ENCODE measurements at regions not wholly inside any gene's neighbourhood (a gene's known extent, or its start where the extent isn't known, plus 50 kb on each side); places are given as distances from the start of the nearest gene placed in this dataset.

GRCh38 chr9:102049586-102050246 is 311.3 kb upstream of the GRIN3A start:
- in situ Hi-C loops (cut with HindIII; ENCODE audit: low pct_unique_long_range_greater_than_20kb, low sequenced_read_pairs) (no loop called here), intact Hi-C loops (cut with micrococcal nuclease; ENCODE audit: unreplicated experiment) (no loop called here)
- DNase-seq (ENCODE audit: low read depth, low spot score) (no peak), ATAC-seq (no peak)
- no TSS peak for BruUV-seq (replicated peaks)
- Histone ChIP-seq H3K36me3 (ENCODE audit: control insufficient read depth, insufficient read depth, low read length) (no peaks in the 10 kb centered on the region), H3K27ac (ENCODE audit: low read length) (no peak overlapping the region), H3K9me3 (ENCODE audit: control insufficient read depth, insufficient read depth, low read depth, low read length) (no peaks in the 10 kb centered on the region; the same call in 1 of the 2 replicates), H3K27me3 (ENCODE audit: control insufficient read depth, insufficient read depth, low read length) (no peaks in the 10 kb centered on the region), H3K4me3 (ENCODE audit: low read depth in 2 of 2, low read length in 2 of 2) (no peak overlapping the region), H3K4me1 (ENCODE audit: control insufficient read depth, insufficient read depth, low read length) (no peaks in the 10 kb centered on the region)
- POLR2A ChIA-PET: no interaction called here
- TF ChIP-seq SIN3A (IDR thresholded peaks at IDR 0.05; ENCODE audit: borderline replicate concordance, insufficient read depth, low read depth, low read length) (no peak), REST (IDR thresholded peaks at IDR 0.05; ENCODE audit: insufficient read depth in 1 of 2, low read depth in 2 of 2, low read length in 1 of 2) (no peak), POLR2AphosphoS5 (IDR thresholded peaks at IDR 0.05; ENCODE audit: low read depth, low read length) (no peak), TCF7L2 (IDR thresholded peaks at IDR 0.05; ENCODE audit: low read depth, low read length) (no peak)
- TF ChIP-seq, protein P1, sequence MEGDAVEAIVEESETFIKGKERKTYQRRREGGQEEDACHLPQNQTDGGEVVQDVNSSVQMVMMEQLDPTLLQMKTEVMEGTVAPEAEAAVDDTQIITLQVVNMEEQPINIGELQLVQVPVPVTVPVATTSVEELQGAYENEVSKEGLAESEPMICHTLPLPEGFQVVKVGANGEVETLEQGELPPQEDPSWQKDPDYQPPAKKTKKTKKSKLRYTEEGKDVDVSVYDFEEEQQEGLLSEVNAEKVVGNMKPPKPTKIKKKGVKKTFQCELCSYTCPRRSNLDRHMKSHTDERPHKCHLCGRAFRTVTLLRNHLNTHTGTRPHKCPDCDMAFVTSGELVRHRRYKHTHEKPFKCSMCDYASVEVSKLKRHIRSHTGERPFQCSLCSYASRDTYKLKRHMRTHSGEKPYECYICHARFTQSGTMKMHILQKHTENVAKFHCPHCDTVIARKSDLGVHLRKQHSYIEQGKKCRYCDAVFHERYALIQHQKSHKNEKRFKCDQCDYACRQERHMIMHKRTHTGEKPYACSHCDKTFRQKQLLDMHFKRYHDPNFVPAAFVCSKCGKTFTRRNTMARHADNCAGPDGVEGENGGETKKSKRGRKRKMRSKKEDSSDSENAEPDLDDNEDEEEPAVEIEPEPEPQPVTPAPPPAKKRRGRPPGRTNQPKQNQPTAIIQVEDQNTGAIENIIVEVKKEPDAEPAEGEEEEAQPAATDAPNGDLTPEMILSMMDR (IDR thresholded peaks at IDR 0.05): no peak
- CTCF ChIA-PET: no interaction called here

DNA sequence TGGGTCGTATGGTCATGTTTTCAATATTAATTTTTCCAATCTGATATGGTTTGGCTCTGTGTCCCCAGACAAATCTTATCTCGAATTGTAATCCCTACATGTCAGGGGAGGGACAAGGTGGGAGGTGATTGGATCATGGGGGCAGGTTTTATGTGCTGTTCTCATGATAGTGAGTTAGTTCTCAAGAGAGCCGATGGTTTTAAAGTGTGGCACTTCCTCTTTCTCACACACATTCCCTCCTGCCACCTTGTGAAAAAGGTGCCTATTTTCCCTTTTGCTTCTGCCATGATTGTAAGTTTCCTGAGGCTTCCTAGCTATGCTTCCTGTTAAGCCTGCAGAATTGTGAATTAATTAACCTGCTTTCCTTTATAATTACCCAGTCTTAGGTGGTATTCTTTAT is 309.1 kb upstream of the GRIN3A start:
- no peak overlapping the region for H3K4me3 ChIP-seq (ENCODE audit: low read depth in 2 of 2, low read length in 2 of 2)
- no peaks in the 10 kb centered on the region for H3K9me3 ChIP-seq (ENCODE audit: control insufficient read depth, insufficient read depth, low read depth, low read length)
- POLR2A ChIA-PET: no interaction called here
- no peaks in the 10 kb centered on the region for H3K36me3 ChIP-seq (ENCODE audit: control insufficient read depth, insufficient read depth, low read length)
- ATAC-seq: no peak
- H3K27me3 ChIP-seq (ENCODE audit: control insufficient read depth, insufficient read depth, low read length): no peaks in the 10 kb centered on the region
- CTCF ChIA-PET: no interaction called here
- H3K27ac ChIP-seq (ENCODE audit: low read length): no peak overlapping the region
- no TSS peak for BruUV-seq (replicated peaks)
- intact Hi-C loops (cut with micrococcal nuclease; ENCODE audit: unreplicated experiment): no loop called here
- H3K4me1 ChIP-seq (ENCODE audit: control insufficient read depth, insufficient read depth, low read length): no peaks in the 10 kb centered on the region
- in situ Hi-C loops (cut with HindIII; ENCODE audit: low pct_unique_long_range_greater_than_20kb, low sequenced_read_pairs): no loop called here
- DNase-seq (ENCODE audit: low read depth, low spot score): no peak
- TF ChIP-seq, protein P1 (IDR thresholded peaks at IDR 0.05): no peak
- TF ChIP-seq TCF7L2 (IDR thresholded peaks at IDR 0.05; ENCODE audit: low read depth, low read length) (no peak), POLR2AphosphoS5 (IDR thresholded peaks at IDR 0.05; ENCODE audit: low read depth, low read length) (no peak), SIN3A (IDR thresholded peaks at IDR 0.05; ENCODE audit: borderline replicate concordance, insufficient read depth, low read depth, low read length) (no peak), REST (IDR thresholded peaks at IDR 0.05; ENCODE audit: insufficient read depth in 1 of 2, low read depth in 2 of 2, low read length in 1 of 2) (no peak)
